ENCODE measurements at regions not wholly inside any gene's neighbourhood (a gene's known extent, or its start where the extent isn't known, plus 50 kb on each side); places are given as distances from the start of the nearest gene placed in this dataset.
"Not testable (repeated sequence)": the region's sequence is repeated elsewhere in the genome, so short reads cannot be mapped to it uniquely, and the experiment has no call there.

- H3K36me3 ChIP-seq = no peaks in the 10 kb centered on the region
- no peak for TF ChIP-seq CTCF (IDR thresholded peaks at IDR 0.05)
- TF ChIP-seq POLR2A (IDR thresholded peaks at IDR 0.05) = no peak
- TF ChIP-seq EP300 (IDR thresholded peaks at IDR 0.05) = no peak
- no peak for TF ChIP-seq POLR2AphosphoS5 (IDR thresholded peaks at IDR 0.05)
- no peak for DNase-seq
- H3K4me3 ChIP-seq = no peak overlapping the region
- 90 to 93% methylated on average over 1 of the region's 1 CpG for WGBS, 2 donors
- no peaks in the 10 kb centered on the region for H3K9me3 ChIP-seq
- intact Hi-C loops (cut with DNase I) = no loop called here
- H3K4me1 ChIP-seq = no peaks in the 10 kb centered on the region
- H3K27me3 ChIP-seq = no peaks in the 10 kb centered on the region
- H3K27ac ChIP-seq = no peak overlapping the region
Measured at GRCh38 chr5:84438456-84438855, 53.8 kb upstream of the EDIL3 start.

DNA sequence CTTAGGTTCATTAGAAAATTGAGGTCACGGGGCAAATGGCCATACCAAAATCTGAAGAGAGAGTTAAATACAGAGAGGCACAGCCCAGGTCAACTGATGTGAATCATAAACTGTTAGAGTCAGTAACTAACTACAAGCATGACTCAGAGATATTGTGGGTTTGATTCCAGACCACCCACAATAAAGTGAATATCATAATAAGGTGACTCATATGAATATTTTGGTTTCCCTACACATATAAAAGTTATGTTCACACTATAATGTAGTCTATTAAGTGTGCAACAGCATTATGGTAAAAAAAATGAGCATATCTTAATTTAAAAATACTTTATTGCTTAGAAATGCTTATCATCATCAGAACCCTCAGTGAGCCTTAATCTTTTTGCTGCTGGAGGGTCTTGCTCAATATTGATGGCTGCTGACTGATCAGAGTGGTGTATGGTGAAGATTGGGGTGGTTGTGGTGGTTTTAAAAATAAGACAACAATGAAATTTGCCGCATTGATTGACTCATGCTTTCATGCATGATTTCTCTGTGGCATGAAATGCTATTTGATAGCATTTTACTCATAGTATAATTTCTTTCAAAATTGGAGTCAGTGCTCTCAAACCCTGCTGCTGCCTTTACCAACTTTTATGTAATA, 53.1 kb upstream of the EDIL3 start:
- no peaks in the 10 kb centered on the region for H3K36me3 ChIP-seq
- no peak overlapping the region for H3K4me3 ChIP-seq
- no peak overlapping the region for H3K27ac ChIP-seq
- 93 to 95% methylated on average over 2 of the region's 2 CpGs for WGBS, 2 donors
- intact Hi-C loops (cut with DNase I) = no loop called here
- no peaks in the 10 kb centered on the region for H3K9me3 ChIP-seq
- no peaks in the 10 kb centered on the region for H3K27me3 ChIP-seq
- no peak for DNase-seq
- H3K4me1 ChIP-seq = no peaks in the 10 kb centered on the region
- no peak for TF ChIP-seq EP300 (IDR thresholded peaks at IDR 0.05)
- TF ChIP-seq POLR2AphosphoS5 (IDR thresholded peaks at IDR 0.05) = no peak
- TF ChIP-seq POLR2A (IDR thresholded peaks at IDR 0.05) = no peak
- TF ChIP-seq CTCF (IDR thresholded peaks at IDR 0.05) = no peak

DNA sequence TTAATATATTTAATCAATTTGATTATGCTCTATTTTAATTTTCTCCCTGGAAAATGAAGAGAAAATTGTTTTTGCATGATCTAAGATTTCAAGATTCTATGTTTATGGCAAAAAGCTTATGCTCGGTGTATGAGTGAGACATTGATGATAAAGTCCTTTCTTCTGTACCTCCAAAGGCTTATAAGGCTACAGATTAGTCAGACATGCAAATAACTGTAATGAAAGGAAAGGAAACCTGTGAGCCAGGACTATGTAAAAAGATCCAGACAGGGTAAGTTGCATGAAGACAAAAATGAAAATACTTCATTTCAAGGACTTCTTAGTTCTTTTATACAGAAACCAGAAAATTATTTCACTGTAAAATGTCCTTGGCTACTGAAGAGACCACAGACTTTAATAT, 52.2 kb upstream of the EDIL3 start:
- TF ChIP-seq POLR2AphosphoS5 (IDR thresholded peaks at IDR 0.05) (no peak), EP300 (IDR thresholded peaks at IDR 0.05) (no peak), POLR2A (IDR thresholded peaks at IDR 0.05) (no peak), CTCF (IDR thresholded peaks at IDR 0.05) (no peak)
- Histone ChIP-seq H3K27me3 (no peaks in the 10 kb centered on the region), H3K4me1 (no peaks in the 10 kb centered on the region), H3K4me3 (no peak overlapping the region), H3K36me3 (no peaks in the 10 kb centered on the region), H3K27ac (no peak overlapping the region), H3K9me3 (no peaks in the 10 kb centered on the region)
- WGBS, 2 donors = 85 to 86% methylated on average over 1 of the region's 1 CpG
- no peak for DNase-seq
- intact Hi-C loops (cut with DNase I) = no loop called here

GRCh38 chr5:84435861-84436346, 51.2 kb upstream of the EDIL3 start:
- DNase-seq; H3K27ac ChIP-seq; H3K27me3 ChIP-seq; H3K36me3 ChIP-seq; H3K4me1 ChIP-seq; intact Hi-C loops (cut with DNase I); H3K9me3 ChIP-seq; H3K4me3 ChIP-seq: not testable (repeated sequence)
- 48 to 65% methylated on average over 8 of the region's 8 CpGs for WGBS, 2 donors

Data from sigmoid colon (tissue), 6 donors.